ENCODE measurements at regions not wholly inside any gene's neighbourhood (a gene's known extent, or its start where the extent isn't known, plus 50 kb on each side); places are given as distances from the start of the nearest gene placed in this dataset.

GRCh38 chr6:103534814-103535213, 1324.9 kb downstream of the HACE1 start:
- POLR2A ChIA-PET: no interaction called here
- Histone ChIP-seq H3K9me3 (replicated peaks; ENCODE audit: control insufficient read depth, insufficient read depth, low read depth, low read length) (peaks cover 2% of the 10 kb centered on the region; the same call in 1 of the 2 replicates), H3K4me1 (replicated peaks in 1 of 2; ENCODE audit: control insufficient read depth in 2 of 2, insufficient read depth in 2 of 2, low read length in 2 of 2) (no peaks in the 10 kb centered on the region), H3K9ac (ENCODE audit: insufficient read depth in 1 of 2, low read depth in 2 of 2, low read length in 2 of 2) (no peak overlapping the region), H3K27ac (ENCODE audit: extremely low read depth, low read depth, low read length) (no peak overlapping the region), H3K9me1 (ENCODE audit: control insufficient read depth, insufficient read depth, low read length) (no peaks in the 10 kb centered on the region), H2AFZ (ENCODE audit: low read depth, low read length) (no peak overlapping the region), H4K20me1 (replicated peaks; ENCODE audit: control insufficient read depth, insufficient read depth, low read length) (no peaks in the 10 kb centered on the region), H3K36me3 (ENCODE audit: control insufficient read depth, insufficient read depth, low read length) (no peaks in the 10 kb centered on the region), H3K79me2 (ENCODE audit: control insufficient read depth, insufficient read depth, low read length) (no peaks in the 10 kb centered on the region), H3K4me2 (ENCODE audit: insufficient read depth, low read length) (no peak overlapping the region), H3K27me3 (ENCODE audit: control insufficient read depth in 2 of 2, insufficient read depth in 2 of 2, low read length in 2 of 2) (no peaks in the 10 kb centered on the region), H3K4me3 (no peak overlapping the region)
- no peak for DNase-seq (ENCODE audit: extremely low read depth in 1 of 4, low spot score in 3 of 4)
- CTCF ChIA-PET (ENCODE audit: low intra/inter-chr PET ratio): no interaction called here
- intact Hi-C loops (cut with micrococcal nuclease): no loop called here
- no TSS peak for BruUV-seq (replicated peaks)
- 0% methylated on average over 2 of the region's 2 CpGs for WGBS (ENCODE audit: insufficient coverage, low coverage, missing lambda C conversion rate)
- no peak for TF ChIP-seq GTF2E2 (tag; IDR thresholded peaks at IDR 0.05)
- FAIRE-seq: no peak
- in situ Hi-C loops (cut with MboI): no loop called here
- ATAC-seq: no peak

- intact Hi-C loops (cut with micrococcal nuclease) (no loop called here), in situ Hi-C loops (cut with MboI) (no loop called here)
- no peak overlapping the region for H3K4me2 ChIP-seq (ENCODE audit: insufficient read depth, low read length)
- no peaks in the 10 kb centered on the region for H3K27me3 ChIP-seq (ENCODE audit: control insufficient read depth in 2 of 2, insufficient read depth in 2 of 2, low read length in 2 of 2)
- DNase-seq (ENCODE audit: extremely low read depth in 1 of 4, low spot score in 3 of 4) (no peak), FAIRE-seq (no peak), ATAC-seq (no peak)
- ChIA-PET CTCF (ENCODE audit: low intra/inter-chr PET ratio) (no interaction called here), POLR2A (no interaction called here)
- H3K79me2 ChIP-seq (ENCODE audit: control insufficient read depth, insufficient read depth, low read length): no peaks in the 10 kb centered on the region
- H3K4me1 ChIP-seq (replicated peaks in 1 of 2; ENCODE audit: control insufficient read depth in 2 of 2, insufficient read depth in 2 of 2, low read length in 2 of 2): no peaks in the 10 kb centered on the region
- TF ChIP-seq HCFC1 (IDR thresholded peaks at IDR 0.05; ENCODE audit: low read depth, low read length) (no peak), PHTF2 (CRISPR knock-in tag; IDR thresholded peaks at IDR 0.05) (no peak), CAMTA2 (CRISPR knock-in tag; conservative IDR thresholded peaks at IDR 0.05) (no peak)
- no peaks in the 10 kb centered on the region for H3K9me1 ChIP-seq (ENCODE audit: control insufficient read depth, insufficient read depth, low read length)
- H3K9ac ChIP-seq (ENCODE audit: insufficient read depth in 1 of 2, low read depth in 2 of 2, low read length in 2 of 2): no peak overlapping the region
- no peaks in the 10 kb centered on the region for H4K20me1 ChIP-seq (replicated peaks; ENCODE audit: control insufficient read depth, insufficient read depth, low read length)
- no peak overlapping the region for H2AFZ ChIP-seq (ENCODE audit: low read depth, low read length)
- no peaks in the 10 kb centered on the region for H3K36me3 ChIP-seq (ENCODE audit: control insufficient read depth, insufficient read depth, low read length)
- no peak overlapping the region for H3K4me3 ChIP-seq
- H3K27ac ChIP-seq (ENCODE audit: extremely low read depth, low read depth, low read length): no peak overlapping the region
- BruUV-seq (replicated peaks): no TSS peak
- peaks cover 2% of the 10 kb centered on the region; the same call in 1 of the 2 replicates for H3K9me3 ChIP-seq (replicated peaks; ENCODE audit: control insufficient read depth, insufficient read depth, low read depth, low read length)
- WGBS (ENCODE audit: insufficient coverage, low coverage, missing lambda C conversion rate): 0% methylated on average over 1 of the region's 1 CpG
Measured at GRCh38 chr6:103534095-103534494, 1325.6 kb downstream of the HACE1 start.
